ENCODE measurements at regions not wholly inside any gene's neighbourhood (a gene's known extent, or its start where the extent isn't known, plus 50 kb on each side); places are given as distances from the start of the nearest gene placed in this dataset.

GRCh38 chr11:109706945-109707344 is 285.0 kb downstream of the C11orf87 start:
- POLR2A ChIA-PET: no interaction called here
- Histone ChIP-seq H3K36me3 (replicated peaks in 1 of 2; ENCODE audit: control insufficient read depth in 1 of 2, insufficient read depth in 2 of 2, low read length in 2 of 2) (no peaks in the 10 kb centered on the region), H3K4me2 (ENCODE audit: low read depth, low read length) (no peak overlapping the region), H4K20me1 (ENCODE audit: insufficient read depth, low read length) (no peaks in the 10 kb centered on the region), H3K9ac (ENCODE audit: insufficient read depth, low read depth, low read length) (no peak overlapping the region), H3K27ac (ENCODE audit: extremely low read length, insufficient read depth, low read length) (no peak overlapping the region), H3K27me3 (ENCODE audit: control insufficient read depth in 1 of 2, insufficient read depth in 2 of 2, low read length in 2 of 2) (no peaks in the 10 kb centered on the region), H3K9me3 (ENCODE audit: low read length) (no peaks in the 10 kb centered on the region), H3K79me2 (ENCODE audit: insufficient read depth, low read length) (no peaks in the 10 kb centered on the region), H2AFZ (ENCODE audit: low read length) (no peak overlapping the region), H3K4me1 (ENCODE audit: insufficient read depth, low read length) (no peaks in the 10 kb centered on the region), H3K4me3 (replicated peaks in 1 of 3; ENCODE audit: insufficient read depth in 1 of 3, low read depth in 2 of 3, low read length in 3 of 3) (no peak overlapping the region)
- TF ChIP-seq ZFP62 (CRISPR knock-in tag; IDR thresholded peaks at IDR 0.05): no peak
- no peak for TF ChIP-seq DDIT3 (CRISPR knock-in tag; IDR thresholded peaks at IDR 0.05)
- intact Hi-C loops (cut with micrococcal nuclease; ENCODE audit: unreplicated experiment) (no loop called here), in situ Hi-C loops (cut with HindIII; ENCODE audit: extremely low pct_ligation_motif_present, low pct_unique_long_range_greater_than_20kb) (no loop called here)
- BruUV-seq (replicated peaks): no TSS peak
- 18% methylated on average over 1 of the region's 1 CpG for WGBS (ENCODE audit: low lambda C conversion rate)
- CTCF ChIA-PET (ENCODE audit: low intra/inter-chr PET ratio, low total read pairs): no interaction called here
- DNase-seq (ENCODE audit: low spot score) (no peak), ATAC-seq (no peak), FAIRE-seq (no peak)

GRCh38 chr11:109707411-109707810 is 285.4 kb downstream of the C11orf87 start:
- BruUV-seq (replicated peaks): no TSS peak
- no peak for TF ChIP-seq ZNF264 (CRISPR knock-in tag; IDR thresholded peaks at IDR 0.05)
- no peak for TF ChIP-seq ZBTB26 (CRISPR knock-in tag; IDR thresholded peaks at IDR 0.05; ENCODE audit: borderline replicate concordance)
- no peak for TF ChIP-seq DZIP1 (CRISPR knock-in tag; IDR thresholded peaks at IDR 0.05)
- no peak for TF ChIP-seq GZF1 (CRISPR knock-in tag; IDR thresholded peaks at IDR 0.05)
- no peak for TF ChIP-seq TCF12 (IDR thresholded peaks at IDR 0.05)
- no peak for TF ChIP-seq TCF12 (CRISPR knock-in tag; IDR thresholded peaks at IDR 0.05)
- WGBS (ENCODE audit: low lambda C conversion rate): 0% methylated on average over 2 of the region's 2 CpGs
- H3K4me1 ChIP-seq (ENCODE audit: insufficient read depth, low read length): no peaks in the 10 kb centered on the region
- POLR2A ChIA-PET: no interaction called here
- no peak overlapping the region for H3K4me2 ChIP-seq (ENCODE audit: low read depth, low read length)
- H4K20me1 ChIP-seq (ENCODE audit: insufficient read depth, low read length): no peaks in the 10 kb centered on the region
- no peak overlapping the region for H2AFZ ChIP-seq (ENCODE audit: low read length)
- no peak overlapping the region for H3K4me3 ChIP-seq (replicated peaks in 1 of 3; ENCODE audit: insufficient read depth in 1 of 3, low read depth in 2 of 3, low read length in 3 of 3)
- H3K27ac ChIP-seq (ENCODE audit: extremely low read length, insufficient read depth, low read length): no peak overlapping the region
- no peaks in the 10 kb centered on the region for H3K79me2 ChIP-seq (ENCODE audit: insufficient read depth, low read length)
- no peaks in the 10 kb centered on the region for H3K9me3 ChIP-seq (ENCODE audit: low read length)
- CTCF ChIA-PET (ENCODE audit: low intra/inter-chr PET ratio, low total read pairs): no interaction called here
- no peak for FAIRE-seq
- intact Hi-C loops (cut with micrococcal nuclease; ENCODE audit: unreplicated experiment) (no loop called here), in situ Hi-C loops (cut with HindIII; ENCODE audit: extremely low pct_ligation_motif_present, low pct_unique_long_range_greater_than_20kb) (no loop called here)
- no peaks in the 10 kb centered on the region for H3K36me3 ChIP-seq (replicated peaks in 1 of 2; ENCODE audit: control insufficient read depth in 1 of 2, insufficient read depth in 2 of 2, low read length in 2 of 2)
- no peak for DNase-seq (ENCODE audit: low spot score)
- no peak for ATAC-seq
- H3K9ac ChIP-seq (ENCODE audit: insufficient read depth, low read depth, low read length): no peak overlapping the region
- no peaks in the 10 kb centered on the region for H3K27me3 ChIP-seq (ENCODE audit: control insufficient read depth in 1 of 2, insufficient read depth in 2 of 2, low read length in 2 of 2)

Data from HepG2 (cell line).